ENCODE measurements at regions not wholly inside any gene's neighbourhood (a gene's known extent, or its start where the extent isn't known, plus 50 kb on each side); places are given as distances from the start of the nearest gene placed in this dataset.

DNA sequence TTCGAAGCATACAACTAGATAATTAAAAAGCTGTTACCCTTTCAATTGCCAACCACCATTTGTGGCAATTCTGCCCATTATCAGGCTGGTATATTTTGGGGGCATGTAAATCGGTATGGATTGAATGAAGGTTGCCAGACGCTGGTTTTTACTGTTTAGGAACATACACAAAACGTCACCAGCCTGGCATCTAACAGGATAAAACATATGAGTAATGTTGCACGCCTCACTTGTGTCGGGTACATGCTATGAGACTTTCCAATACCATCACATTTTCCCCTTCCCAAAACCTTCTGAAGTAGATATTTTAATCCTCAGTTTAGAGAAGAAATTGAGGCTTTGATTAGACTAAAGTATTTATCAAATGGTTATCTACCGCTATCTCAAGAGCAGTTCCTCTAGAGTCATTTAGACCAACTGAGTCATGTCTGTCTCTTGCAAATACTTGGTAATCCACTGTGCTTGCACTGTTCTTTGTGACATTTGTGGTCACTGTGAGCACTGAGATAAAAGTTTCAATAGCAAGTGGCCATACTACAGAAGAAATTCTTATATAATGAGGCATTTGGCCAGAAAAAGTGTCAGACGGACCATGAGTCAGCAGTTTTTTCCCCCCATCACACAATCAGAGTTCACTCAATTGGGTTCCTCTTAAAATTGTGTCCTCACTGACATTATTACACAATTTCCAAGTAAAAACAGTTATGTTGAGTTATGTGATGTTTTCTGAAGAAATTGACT is 498.7 kb downstream of the NXPH1 start:
- TF ChIP-seq POLR2AphosphoS5 (IDR thresholded peaks at IDR 0.05) (no peak), CTCF (IDR thresholded peaks at IDR 0.05) (no peak), POLR2A (IDR thresholded peaks at IDR 0.05) (no peak), EP300 (IDR thresholded peaks at IDR 0.05) (no peak)
